Stimulated activated CD4-positive, alpha-beta T cell treated with anti-CD3 and anti-CD28 coated beads, Interleukin-12 subunit alpha, Interleukin-12 subunit beta, amount 100 ng/mL, for 24 hours (primary cell): ENCODE measurements at regions not wholly inside any gene's neighbourhood (a gene's known extent, or its start where the extent isn't known, plus 50 kb on each side); places are given as distances from the start of the nearest gene placed in this dataset.

ENCODE experiments used
- DNase-seq, 2 experiments: peaks; one replicate each; pipeline ENCODE4 v3.0.0-alpha.2; 2020; ENCODE audit warnings: low read depth in 2 of 2

DNA sequence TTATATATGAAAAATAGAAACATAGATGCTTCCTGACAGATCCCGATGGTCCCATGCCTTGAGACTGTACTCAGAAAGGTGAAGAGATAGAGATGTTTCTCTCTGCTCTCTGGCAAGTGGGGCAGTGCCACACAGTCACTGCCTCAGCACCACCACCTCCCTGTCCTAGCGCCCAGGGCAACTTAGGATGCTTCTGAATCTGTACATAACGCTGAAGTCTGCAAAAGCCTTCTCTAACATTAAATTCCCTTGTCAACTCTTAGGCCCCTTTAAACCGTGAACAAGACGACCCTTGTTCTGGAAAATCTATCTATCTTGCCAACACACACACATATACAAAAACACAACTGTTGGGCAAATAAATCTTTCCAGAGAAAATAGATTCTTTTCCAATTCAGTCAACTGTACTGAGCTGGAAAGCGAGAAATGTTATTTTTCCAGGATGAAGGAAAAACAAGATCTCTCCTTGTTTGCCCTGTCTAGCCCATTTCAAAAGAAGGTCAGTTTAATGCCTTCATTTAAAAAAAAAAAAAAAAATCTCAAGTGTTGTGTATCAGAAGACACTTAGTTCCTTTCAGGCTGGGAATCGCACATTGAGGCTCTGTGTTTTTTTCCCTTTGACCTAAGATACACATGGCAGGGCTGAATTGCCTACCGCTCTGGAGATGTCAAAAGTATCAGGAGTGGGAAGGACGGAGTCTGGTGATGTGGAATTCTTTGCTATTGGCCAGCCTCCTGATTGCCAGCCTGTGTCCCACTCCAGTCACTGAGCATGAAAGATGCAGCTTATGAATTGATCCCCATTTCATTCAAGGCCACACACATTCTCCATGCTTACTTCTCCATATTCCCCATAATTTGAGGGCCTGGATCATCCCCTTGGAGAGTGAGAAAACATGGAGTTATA lies 241.4 kb downstream of the LACC1 start:
- no peak for DNase-seq

DNA sequence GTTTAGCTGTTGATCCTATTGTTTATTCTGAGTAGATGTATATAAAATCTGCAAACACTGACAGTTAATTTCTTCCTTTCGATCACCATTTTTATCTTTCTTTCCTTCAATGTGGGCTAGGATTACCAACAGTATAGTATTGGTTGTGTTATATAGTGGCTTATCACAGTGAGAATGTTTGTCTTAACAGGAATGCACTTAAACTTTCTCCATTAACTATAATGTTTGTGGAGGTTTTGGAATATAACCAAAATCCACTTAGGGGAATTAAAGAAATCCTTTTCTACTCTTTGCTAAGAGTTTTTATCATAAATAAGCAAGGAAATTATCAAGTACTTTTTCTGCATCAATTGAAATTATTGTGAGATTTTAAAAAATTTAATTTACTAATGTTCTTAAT lies 244.6 kb downstream of the LACC1 start:
- no peak for DNase-seq

DNA sequence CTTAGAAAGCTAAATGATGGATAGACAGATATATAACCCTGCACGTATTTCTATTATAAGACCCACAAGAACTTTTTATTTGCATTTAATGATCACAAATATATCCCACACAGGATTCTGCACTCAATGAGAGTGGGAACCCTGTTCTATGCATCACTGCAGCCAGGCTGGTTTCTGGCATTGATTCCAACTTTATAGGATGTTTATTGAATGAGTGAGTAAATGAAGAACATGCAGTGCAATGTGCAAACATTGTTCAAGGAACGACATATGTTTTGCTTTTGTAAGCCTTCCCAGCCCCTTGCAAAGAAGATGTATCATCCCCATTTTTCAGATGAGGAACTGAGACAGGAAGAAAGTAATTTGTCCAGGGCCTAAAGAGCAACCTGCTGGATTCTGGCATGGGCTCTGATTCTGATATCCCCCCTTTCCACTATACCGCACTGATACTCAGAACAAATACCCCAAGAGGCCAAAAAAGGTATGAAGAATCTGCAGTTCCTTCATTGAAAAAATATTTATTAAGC lies 246.3 kb downstream of the LACC1 start:
- no peak for DNase-seq

DNA sequence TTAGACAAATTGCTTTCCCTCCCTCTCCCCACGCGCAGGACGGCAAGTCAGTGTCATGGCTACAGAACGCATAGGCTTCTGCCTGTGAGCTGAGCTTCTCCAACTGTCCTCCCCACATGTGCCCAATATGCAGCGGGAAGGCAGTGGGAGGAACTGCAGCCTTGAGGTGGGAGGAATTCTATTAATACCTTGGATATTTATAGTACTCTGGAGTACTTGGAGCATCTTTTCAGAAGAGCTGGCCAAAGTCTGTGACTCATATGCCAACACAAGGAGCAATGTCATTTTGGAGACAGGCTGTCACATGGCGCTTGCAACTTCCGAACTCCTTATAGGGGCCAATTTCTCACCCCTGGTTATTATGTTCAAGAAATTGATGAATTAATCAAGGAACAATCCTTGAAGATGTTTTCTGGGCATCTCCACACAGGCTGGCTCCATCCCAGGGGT lies 245.0 kb upstream of the SERP2 start:
- no peak for DNase-seq

DNA sequence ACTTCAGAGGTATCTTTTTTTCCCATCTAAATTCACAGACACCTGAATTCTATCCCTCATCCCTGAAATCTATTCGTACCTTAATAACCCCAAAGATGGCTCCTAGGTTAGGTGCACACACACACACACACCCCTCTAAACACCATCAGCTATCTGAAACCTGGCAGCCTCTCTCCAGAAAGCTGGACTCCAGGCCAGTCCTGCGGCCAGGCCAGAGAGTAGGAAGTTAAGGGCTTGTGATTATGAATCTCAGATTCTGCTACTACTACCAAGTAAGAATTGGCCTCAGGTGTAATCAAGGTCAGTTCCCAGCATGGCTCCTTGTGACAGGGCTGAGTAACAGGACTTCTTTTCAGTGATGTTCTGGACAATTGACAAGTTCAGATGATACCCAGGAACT lies 244.2 kb upstream of the SERP2 start:
- no peak for DNase-seq

DNA sequence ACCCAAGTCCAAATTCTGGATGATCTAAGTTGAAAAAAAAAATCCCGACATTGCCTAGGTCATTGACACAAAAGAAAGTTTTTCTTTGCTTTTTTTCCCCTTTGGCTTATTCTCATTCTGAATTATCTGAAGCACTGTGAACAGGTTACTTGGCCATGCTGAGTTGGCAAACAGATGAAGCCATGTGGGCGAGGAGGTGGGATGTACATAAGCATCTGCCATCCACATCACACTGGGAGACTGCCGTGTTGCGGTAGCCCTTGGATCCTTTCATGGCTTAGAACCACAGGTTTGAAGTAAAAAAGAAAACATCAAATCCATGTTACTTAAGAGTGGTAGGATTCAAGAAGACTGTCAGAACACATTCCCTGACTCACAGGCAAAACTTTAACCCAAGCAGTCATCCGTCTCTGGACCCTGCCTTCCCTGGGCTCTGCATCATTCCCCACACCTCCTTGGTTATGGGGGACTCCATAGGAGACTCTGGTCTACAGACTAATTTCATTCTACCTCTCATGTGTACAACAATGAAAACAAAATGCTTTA lies 242.5 kb upstream of the SERP2 start:
- DNase-seq = no peak

DNA sequence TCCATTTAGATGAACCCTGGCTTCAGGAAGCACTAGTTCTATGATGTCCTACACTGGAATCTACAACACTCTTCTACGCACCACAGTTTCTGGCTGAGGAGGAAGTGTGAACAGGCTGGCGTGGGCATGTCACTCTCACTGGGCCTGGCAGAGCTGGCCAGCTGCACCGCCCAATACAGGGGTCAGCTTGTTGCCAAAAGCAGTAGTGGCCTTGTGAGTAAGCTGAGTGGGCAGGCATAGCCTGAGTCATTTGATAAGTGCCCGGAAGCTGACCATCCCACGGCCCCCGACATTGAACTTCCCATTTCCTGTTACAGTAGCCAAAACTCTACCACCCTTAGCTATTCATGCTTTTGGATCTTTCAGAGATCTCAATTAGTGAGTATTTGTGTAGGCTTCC lies 240.9 kb upstream of the SERP2 start:
- no peak for DNase-seq

DNA sequence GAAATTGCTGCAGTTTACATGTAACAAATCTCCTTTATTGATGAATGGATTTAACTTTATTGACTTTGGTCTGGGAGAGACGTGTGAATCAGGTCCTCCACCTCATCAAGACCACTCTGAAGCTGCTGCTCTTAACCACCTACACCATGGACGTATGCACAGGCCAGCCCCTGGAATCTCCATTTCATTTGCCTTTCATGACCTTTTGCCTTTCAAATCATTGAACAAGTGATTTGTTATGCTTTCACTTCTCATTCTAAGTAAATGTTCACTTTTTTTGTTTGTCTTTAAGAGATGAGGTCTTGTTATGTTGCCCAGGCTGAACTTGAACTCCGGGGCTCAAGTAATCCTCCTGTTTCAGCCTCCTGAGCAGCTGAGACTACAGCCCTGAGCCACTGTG lies 240.0 kb upstream of the SERP2 start:
- DNase-seq = no peak

DNA sequence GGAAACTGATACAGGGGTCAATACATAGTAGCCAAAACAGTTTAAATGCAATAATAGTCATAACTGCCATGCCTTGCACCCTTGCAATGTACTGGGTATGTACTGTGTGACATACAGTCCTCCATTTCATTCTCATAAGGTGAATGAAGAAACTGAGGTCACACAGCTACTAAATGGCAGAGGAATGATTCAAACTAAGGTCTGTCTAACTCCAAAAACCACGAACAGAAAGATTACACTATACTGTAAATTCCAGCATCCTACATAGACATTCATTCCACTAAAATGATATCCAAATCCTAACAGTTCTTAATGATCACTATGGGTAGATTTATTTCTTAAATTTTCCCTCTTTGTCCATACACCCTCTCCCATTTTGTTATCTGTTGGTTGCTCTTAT lies 238.1 kb upstream of the SERP2 start:
- no peak for DNase-seq

DNA sequence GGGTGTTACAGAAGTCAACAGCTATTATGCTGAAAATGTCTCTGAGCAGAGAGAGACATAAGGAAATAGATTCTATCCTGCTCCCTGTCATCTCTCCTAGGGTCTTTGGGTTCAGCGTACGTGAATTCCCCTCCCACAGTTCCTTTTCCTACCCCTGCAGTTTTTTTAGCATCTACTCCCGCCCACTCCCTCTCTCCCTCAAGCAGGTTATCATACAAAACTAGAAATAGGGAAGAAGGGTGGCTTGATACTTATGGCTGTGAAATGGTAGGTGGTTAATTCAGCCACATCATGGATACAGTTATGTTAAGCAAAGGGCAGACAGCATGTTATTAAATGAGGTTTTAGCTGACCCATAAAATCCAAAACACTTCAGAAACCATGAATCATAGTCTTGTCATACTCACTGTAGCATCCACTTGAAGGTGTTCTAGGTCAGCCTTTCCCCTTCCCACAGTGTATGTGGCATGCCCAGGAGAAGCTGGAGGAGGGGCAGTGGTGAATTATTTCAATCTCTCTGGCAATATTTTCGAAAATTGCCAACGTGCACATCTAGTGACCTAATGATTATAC lies 236.8 kb upstream of the SERP2 start:
- DNase-seq = no peak

DNA sequence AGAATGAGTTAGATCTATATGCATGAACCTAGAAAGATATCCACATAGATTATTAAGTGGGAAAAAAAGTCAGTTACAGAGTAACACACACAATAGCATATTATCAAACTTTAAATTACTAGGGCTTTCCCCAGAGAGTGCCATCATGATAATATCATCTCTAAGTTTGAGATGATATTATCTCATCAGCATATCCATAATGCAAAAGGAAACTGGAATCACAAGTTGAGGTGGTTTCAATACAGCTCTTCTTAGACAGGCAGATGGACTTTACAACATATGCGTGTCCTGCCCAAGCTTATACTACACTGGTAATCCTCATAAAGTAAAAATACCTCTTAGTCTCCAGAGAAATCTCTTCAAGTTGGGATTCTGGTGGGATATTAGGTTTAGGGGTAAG lies 236.2 kb upstream of the SERP2 start:
- no peak for DNase-seq

DNA sequence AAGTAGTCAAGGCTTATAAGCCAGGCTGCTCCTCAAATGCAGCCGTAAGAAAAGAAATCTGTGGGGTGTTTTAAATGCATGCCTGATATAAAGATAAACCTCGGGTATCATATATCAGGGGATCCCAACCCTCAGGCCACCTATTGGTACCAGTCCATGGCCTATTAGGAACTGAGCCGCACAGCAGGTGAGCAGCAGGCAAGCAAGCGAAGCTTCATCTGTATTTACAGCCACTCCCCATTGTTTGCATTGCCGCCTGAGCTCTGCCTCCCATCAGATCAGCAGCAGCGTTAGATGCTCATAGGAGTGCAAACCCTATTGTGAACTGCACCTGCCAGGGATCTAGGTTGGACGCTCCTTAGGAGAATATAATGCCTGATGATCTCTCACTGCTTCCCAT lies 233.5 kb upstream of the SERP2 start:
- no peak for DNase-seq

DNA sequence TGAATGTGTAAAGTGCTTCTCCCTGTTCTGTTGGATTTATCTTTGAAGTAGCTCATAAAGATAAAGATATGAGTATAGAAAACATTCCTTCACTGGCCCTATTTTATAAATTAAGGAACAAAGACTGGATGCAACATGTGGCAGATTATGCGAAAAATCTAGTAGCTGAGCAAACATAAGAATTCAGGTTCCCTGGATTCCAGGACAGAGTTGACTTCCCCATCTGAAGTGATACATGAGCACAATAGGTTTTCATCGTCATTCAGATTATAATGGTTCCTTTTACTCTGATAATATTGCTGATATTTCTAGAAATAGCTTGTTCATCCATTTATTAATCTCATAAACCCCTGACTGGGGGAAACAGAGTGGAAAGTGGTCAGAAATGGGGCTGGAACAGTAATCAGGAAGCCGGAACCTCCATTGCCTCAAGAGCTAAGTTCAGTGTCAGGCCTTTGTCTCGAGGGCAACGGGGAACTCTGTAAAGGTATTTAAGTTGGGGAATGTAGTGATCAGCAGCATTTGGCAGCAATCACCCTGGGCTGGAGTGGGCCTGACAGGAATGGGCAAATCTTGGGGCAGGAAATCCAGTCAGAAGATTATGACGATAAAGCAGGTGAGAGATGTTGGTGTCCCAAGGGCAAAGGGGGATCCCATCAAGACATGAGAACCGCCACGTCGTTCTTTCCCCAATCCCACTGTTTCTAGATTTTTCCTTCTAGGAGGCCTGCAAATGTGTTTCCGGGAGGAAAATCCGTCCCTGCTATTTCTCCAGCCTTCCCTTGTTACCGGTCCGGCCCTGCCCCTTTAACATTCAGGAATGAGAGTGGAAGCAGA lies 232.5 kb upstream of the SERP2 start:
- DNase-seq = no peak

DNA sequence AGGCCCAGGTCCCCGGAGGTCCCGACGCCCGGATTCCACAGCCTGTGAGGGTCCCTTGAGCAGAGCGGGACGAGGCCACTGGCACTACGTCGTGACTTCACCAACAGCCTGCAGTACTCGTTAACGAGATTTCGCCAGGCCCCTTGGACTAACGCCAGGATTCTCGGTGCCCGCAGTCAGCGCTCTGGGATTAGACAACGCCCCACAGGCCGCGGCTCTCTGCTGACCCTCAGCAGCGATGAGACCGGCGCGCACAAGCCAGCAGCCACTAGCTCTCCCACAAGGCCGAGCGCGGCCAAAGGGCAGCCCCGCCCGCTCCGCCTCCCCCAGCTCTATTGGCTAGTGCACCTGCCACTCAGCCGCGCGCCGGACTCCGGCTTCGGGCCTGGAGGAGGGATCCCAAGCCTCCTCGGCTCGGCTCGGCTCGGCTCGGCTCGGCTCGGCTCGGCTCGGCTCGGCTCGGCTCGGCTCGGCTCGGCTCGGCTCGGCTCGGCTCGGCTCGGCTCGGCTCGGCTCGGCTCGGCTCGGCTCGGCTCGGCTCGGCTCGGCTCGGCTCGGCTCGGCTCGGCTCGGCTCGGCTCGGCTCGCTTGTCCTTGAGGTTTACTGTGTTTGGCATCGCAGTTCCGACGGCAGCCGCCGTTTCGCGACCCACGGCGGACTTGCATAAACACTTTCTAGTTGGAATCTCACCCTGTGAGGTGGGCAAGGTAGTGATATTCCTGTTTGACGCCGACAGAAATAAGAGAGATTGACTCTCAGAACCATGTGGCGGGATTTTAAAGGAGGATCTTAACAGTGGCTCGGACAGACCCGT lies 231.7 kb upstream of the SERP2 start:
- peak; percentile 88 to 90 for DNase-seq

DNA sequence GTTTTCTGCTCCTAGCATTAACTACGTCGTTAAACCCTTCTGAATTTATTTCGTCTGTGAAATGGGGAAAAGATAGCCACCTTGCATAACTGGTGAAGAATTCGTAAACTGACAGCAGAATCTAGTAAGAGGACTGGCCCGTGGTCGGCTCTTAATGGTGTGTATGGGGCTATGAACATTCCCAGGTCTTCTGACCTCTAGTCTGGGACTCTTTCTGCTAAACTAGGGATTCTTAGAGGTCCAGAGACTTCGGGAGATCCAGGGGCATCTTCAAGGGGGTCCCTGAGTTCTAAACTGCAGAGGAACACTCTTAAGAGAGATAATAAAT lies 231.1 kb upstream of the SERP2 start:
- no peak for DNase-seq

DNA sequence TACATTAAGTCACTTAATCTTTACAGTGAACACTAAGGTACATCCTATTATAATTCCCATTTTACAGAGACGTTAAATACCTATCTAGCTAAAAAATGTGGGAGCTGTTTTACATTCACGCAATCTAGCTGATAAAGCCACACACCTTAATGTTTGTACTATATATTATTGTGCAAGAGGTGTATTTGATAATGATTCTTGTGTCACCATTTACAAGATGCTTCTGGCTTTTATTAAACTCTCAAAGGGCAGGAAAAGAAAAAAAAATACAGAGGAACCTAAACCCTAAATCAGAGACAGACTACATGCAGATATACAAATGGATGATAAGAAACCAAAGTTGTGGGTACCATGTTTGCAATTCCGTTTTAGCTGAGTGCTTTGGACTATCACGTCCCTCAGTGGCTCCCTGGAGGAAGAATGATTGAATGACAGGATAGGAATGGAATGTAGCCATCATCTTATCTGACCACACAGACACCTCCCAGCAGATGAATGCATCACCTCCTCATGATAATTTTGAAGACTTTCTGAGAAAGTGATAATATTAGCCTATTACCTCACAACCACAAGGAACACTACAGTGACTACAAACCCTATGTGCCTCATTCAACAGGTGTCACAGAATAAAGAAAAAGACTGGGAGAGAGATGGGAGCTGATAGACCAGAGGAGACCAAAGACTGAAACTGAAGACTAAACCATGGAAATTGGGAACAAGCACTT lies 230.5 kb upstream of the SERP2 start:
- no peak for DNase-seq

DNA sequence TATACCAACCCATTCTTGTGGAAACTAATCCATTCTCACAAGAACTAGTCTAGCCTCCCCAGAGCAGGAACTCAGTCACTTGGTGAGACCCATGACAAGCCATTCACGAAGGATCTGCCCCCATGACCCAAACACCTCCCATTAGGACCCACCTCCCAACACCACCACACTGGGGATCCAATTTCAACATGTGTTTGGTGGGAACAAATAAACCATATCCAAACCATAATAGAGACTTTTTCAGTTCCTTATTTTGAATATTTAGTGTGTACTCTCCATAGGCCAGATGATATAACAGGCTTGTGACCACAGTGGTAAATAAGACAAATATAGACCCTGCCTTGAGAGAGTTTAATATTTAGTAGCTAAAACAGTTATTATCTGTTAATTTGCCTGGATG lies 227.5 kb upstream of the SERP2 start:
- DNase-seq = no peak

DNA sequence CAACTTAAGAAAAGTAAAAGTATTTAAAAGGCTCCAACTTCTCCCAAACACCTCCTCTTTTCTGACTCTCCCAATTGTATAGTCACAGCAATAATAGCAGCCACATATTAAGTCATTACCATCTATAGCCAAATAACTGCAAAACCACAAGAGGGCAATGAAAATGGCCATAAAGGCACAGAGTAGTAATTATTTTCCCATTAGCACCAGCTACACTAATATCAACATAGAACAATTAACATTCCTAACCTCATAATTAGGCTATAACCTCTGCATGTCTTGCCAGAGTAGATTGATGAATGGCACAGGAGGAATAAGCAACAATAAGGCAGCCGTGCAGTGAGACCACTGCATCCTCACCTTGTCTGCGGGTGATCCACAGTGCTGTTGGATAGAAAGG lies 226.4 kb upstream of the SERP2 start:
- no peak for DNase-seq

DNA sequence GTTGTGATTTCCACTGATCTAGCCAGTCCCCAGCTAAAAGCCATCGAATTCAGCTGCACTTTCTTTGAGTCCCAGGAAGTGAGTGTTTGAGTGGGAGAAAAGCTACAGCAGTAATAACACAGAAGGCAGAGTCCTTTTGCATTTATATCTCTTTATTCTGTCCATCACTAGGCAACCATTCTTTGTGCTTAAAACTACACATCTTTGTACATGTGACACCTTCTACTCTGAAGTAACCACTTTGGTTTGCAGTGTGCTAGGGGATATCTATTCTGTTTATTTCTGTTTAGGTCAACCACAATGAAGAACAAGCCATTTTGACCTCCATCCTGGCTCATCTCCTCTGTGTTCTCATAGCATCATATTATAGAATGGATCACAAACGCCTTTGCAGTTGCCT lies 226.0 kb upstream of the SERP2 start:
- DNase-seq = no peak

DNA sequence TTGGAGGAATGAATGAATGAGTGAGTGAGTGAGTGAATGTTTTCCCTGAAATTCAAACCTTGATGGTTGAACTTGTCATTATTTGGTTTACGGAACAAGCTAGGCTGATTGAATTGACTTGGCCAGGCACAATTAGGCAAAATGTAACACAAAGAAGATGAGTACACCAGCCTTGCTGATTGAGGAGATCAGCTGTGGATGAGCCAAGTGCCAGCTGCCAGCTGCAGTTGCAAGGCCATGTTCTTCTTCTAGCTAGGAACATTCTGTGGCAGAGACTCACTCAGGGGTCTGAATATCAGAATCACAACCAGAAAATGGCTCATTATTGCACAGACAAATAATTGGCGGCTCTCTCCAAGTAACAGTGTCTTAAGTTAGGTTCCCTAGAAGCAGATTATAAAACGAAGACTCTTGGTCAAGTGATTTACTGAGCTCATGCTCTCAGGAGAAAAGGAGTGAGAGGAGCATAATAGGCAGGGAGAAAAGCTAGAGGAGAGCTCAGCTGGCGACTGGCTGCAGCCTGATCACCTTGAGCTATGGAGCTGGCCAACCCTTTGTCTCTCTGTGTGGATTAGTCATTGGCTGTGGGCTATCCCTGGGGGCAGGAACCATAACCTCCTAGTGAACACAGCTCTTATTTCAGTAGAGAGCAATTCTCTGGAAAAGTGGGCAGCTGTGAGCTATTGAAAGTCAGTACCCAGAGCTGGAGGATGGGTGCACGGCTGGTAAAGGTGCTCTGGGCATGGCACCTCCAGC lies 225.3 kb upstream of the SERP2 start:
- no peak for DNase-seq
